ENCODE measurements at regions not wholly inside any gene's neighbourhood (a gene's known extent, or its start where the extent isn't known, plus 50 kb on each side); places are given as distances from the start of the nearest gene placed in this dataset.
A peak's percentile ranks its signal among the peaks of the same experiment; 100 is the strongest.
"Not testable (repeated sequence)": the region's sequence is repeated elsewhere in the genome, so short reads cannot be mapped to it uniquely, and the experiment has no call there.

DNA sequence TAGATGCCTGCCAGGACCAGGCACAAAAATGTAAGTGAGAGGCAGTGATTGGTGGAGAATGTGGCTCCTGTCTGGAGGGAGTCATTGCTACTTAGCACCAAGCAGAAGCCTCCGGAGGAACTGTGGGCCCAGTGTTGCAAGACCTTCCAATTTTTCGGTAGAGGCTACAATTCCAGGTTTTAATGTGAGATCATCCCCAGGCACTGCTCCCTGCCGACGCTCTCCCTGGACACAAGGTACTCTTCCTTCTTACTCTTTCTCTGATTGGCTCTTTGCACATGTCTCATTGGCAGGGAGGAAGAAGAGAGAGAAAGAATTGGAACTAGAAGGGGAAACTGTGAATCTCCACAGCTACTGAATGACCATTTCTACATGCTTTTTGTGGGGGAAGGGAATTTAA lies 53.7 kb upstream of the EP300 start:
- Histone ChIP-seq H3K9me3 (no peaks in the 10 kb centered on the region), H3K36me3 (no peaks in the 10 kb centered on the region), H3K4me1 (peaks cover 0 to 8% of the 10 kb centered on the region in 2 donors), H3K27ac (no peak overlapping the region), H3K27me3 (no peaks in the 10 kb centered on the region), H3K4me3 (no peak overlapping the region)
- TF ChIP-seq, protein P1, sequence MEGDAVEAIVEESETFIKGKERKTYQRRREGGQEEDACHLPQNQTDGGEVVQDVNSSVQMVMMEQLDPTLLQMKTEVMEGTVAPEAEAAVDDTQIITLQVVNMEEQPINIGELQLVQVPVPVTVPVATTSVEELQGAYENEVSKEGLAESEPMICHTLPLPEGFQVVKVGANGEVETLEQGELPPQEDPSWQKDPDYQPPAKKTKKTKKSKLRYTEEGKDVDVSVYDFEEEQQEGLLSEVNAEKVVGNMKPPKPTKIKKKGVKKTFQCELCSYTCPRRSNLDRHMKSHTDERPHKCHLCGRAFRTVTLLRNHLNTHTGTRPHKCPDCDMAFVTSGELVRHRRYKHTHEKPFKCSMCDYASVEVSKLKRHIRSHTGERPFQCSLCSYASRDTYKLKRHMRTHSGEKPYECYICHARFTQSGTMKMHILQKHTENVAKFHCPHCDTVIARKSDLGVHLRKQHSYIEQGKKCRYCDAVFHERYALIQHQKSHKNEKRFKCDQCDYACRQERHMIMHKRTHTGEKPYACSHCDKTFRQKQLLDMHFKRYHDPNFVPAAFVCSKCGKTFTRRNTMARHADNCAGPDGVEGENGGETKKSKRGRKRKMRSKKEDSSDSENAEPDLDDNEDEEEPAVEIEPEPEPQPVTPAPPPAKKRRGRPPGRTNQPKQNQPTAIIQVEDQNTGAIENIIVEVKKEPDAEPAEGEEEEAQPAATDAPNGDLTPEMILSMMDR (IDR thresholded peaks at IDR 0.05), result no peak
- intact Hi-C loops (cut with DNase I), result no loop called here
- no peak for DNase-seq
- peak; percentile 36 for ATAC-seq

DNA sequence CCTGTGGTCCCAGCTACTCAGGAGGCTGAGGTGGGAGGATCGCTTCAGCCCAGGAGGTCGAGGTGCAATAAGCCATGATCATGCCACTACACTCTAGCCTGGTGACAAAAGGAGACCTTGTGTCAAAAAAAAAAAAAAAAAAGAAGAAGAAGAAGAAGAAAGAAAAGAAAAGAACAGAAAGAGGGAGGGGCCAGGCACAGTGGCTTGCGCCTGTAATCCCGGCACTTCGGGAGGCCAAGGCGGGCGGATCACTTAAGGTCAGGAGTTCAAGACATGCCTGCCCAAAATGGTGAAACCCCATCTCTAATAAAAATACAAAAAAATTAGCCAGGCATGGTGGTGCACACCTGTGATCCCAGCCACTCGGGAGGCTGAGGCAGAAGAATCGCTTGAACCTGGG lies 52.8 kb upstream of the EP300 start:
- H3K4me3 ChIP-seq; DNase-seq; H3K27me3 ChIP-seq; intact Hi-C loops (cut with DNase I); ATAC-seq; H3K27ac ChIP-seq; H3K9me3 ChIP-seq; H3K4me1 ChIP-seq; H3K36me3 ChIP-seq: not testable (repeated sequence)

DNA sequence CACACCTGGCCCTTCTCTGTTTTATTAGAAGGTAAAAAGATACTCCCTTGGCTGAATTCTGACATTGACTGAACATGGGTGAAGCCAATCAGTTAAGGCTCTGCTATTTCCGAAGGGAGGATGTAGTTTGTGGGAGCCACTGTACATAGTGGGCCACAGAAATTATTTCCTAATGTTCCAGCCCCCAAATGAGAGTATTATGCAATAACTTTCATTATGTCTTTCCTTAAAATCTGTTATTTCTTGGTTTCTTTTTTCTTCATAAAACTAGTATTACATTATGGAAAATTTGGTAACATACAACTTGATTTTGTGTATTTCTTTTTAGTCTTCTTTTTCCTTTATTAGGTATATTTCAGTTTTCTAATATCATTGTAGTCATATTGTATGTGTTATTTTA lies 51.9 kb upstream of the EP300 start:
- intact Hi-C loops (cut with DNase I), result no loop called here
- H3K9me3 ChIP-seq, result no peaks in the 10 kb centered on the region
- ATAC-seq (no peak), DNase-seq (no peak)
- H3K27me3 ChIP-seq, result no peaks in the 10 kb centered on the region
- no peak overlapping the region for H3K4me3 ChIP-seq
- no peaks in the 10 kb centered on the region for H3K36me3 ChIP-seq
- H3K4me1 ChIP-seq, result peaks cover 0 to 8% of the 10 kb centered on the region in 2 donors
- H3K27ac ChIP-seq, result no peak overlapping the region
- TF ChIP-seq, protein P1 (IDR thresholded peaks at IDR 0.05), result no peak

DNA sequence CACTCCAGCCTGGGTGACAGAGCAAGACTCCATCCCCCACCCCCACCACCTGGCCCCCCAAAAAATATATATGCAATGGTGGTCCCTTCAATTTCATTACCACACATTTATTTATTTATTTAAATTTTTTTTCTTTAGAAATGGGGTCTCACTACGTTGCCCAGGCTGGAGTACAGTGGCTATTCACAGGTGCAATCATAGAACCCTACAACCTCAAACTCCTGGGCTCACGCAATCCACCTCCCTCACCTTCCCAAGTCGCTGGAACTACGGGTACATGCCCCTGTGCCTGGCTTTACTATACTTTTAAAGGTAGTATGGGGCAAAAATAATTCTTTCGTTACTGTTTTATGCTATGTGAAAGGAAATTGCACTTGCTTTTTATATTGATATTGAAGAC lies 50.9 kb upstream of the EP300 start:
- no peaks in the 10 kb centered on the region for H3K36me3 ChIP-seq
- peaks cover 0 to 9% of the 10 kb centered on the region in 2 donors for H3K4me1 ChIP-seq
- no peaks in the 10 kb centered on the region for H3K27me3 ChIP-seq
- TF ChIP-seq, protein P1 (IDR thresholded peaks at IDR 0.05), result no peak
- no peak overlapping the region for H3K27ac ChIP-seq
- no peaks in the 10 kb centered on the region for H3K9me3 ChIP-seq
- no peak for DNase-seq
- ATAC-seq, result no peak
- intact Hi-C loops (cut with DNase I), result no loop called here
- H3K4me3 ChIP-seq, result no peak overlapping the region
